KMS-11 (cell line): ENCODE measurements at regions not wholly inside any gene's neighbourhood (a gene's known extent, or its start where the extent isn't known, plus 50 kb on each side); places are given as distances from the start of the nearest gene placed in this dataset.

ENCODE experiments used
- H2AFZ ChIP-seq: fragments of 200-600 bp; sonication (generic); 2 replicates; pipeline ENCODE4 v1.6.1; 2016; ENCODE audit warnings: antibody characterized with exemption, mixed run types, low read depth
- H3K27ac ChIP-seq: fragments of 200-600 bp; sonication (generic); 2 replicates; pipeline ENCODE4 v1.6.1; 2016; ENCODE audit warnings: mild to moderate bottlenecking, mixed run types
- H3K27me3 ChIP-seq: fragments of 200-600 bp; sonication (generic); 2 replicates; pipeline ENCODE4 v1.6.1; 2017; ENCODE audit warnings: mild to moderate bottlenecking, low read depth, mixed run types, moderate library complexity; ENCODE audit not compliant: insufficient read depth
- H3K36me3 ChIP-seq: fragments of 200-600 bp; sonication (generic); 2 replicates; pipeline ENCODE4 v1.6.1; 2017; ENCODE audit warnings: mild to moderate bottlenecking, mixed run types; ENCODE audit not compliant: insufficient read depth
- H3K4me1 ChIP-seq: fragments of 200-600 bp; sonication (generic); 2 replicates; pipeline ENCODE4 v1.6.1; 2016; ENCODE audit warnings: mild to moderate bottlenecking, low read depth, mixed run types; ENCODE audit not compliant: poor library complexity, severe bottlenecking
- H3K4me2 ChIP-seq: fragments of 200-600 bp; sonication (generic); 2 replicates; pipeline ENCODE4 v1.7.0; 2016; ENCODE audit warnings: mild to moderate bottlenecking, mixed run types
- H3K4me3 ChIP-seq: fragments of 200-600 bp; sonication (generic); IDR thresholded peaks from 2 replicates; pipeline ENCODE4 v1.6.1; 2017; ENCODE audit warnings: low read depth, low read length, mixed read lengths; ENCODE audit not compliant: insufficient read depth
- H3K79me2 ChIP-seq: fragments of 200-600 bp; sonication (generic); 2 replicates; pipeline ENCODE4 v1.6.1; 2016; ENCODE audit warnings: low read depth, mixed run types; ENCODE audit not compliant: insufficient read depth
- H3K9ac ChIP-seq: fragments of 200-600 bp; sonication (generic); 2 replicates; pipeline ENCODE4 v1.6.1; 2016; ENCODE audit warnings: mild to moderate bottlenecking, mixed run types
- H4K20me1 ChIP-seq: fragments of 200-600 bp; sonication (generic); 2 replicates; pipeline ENCODE4 v1.6.1; 2016; ENCODE audit warnings: mild to moderate bottlenecking, mixed run types; ENCODE audit not compliant: insufficient read depth
- CTCF ChIP-seq: fragments of 200-600 bp; sonication (generic); conservative IDR thresholded peaks from 2 replicates; pipeline ENCODE4 v1.6.1; 2017; ENCODE audit warnings: low read depth, mild to moderate bottlenecking, antibody characterized with exemption, low read length, moderate library complexity, mixed read lengths

GRCh38 chr5:175021841-175022625 is 297.7 kb downstream of the MSX2 start:
- Histone ChIP-seq H2AFZ (no peak overlapping the region), H3K4me3 (no peak overlapping the region), H3K27me3 (no peaks in the 10 kb centered on the region), H3K9ac (no peak overlapping the region), H3K4me1 (no peaks in the 10 kb centered on the region), H3K36me3 (no peaks in the 10 kb centered on the region), H3K27ac (no peak overlapping the region), H3K79me2 (no peaks in the 10 kb centered on the region), H3K4me2 (no peak overlapping the region), H4K20me1 (no peaks in the 10 kb centered on the region)
- no peak for TF ChIP-seq CTCF

- Histone ChIP-seq H2AFZ (no peak overlapping the region), H3K9ac (no peak overlapping the region), H3K79me2 (no peaks in the 10 kb centered on the region), H3K27me3 (no peaks in the 10 kb centered on the region), H3K36me3 (no peaks in the 10 kb centered on the region), H4K20me1 (no peaks in the 10 kb centered on the region), H3K4me1 (no peaks in the 10 kb centered on the region), H3K27ac (no peak overlapping the region), H3K4me3 (no peak overlapping the region), H3K4me2 (no peak overlapping the region)
- TF ChIP-seq CTCF, result no peak
These were observed 296.9 kb downstream of the MSX2 start for GRCh38 chr5:175021321-175021720.

DNA sequence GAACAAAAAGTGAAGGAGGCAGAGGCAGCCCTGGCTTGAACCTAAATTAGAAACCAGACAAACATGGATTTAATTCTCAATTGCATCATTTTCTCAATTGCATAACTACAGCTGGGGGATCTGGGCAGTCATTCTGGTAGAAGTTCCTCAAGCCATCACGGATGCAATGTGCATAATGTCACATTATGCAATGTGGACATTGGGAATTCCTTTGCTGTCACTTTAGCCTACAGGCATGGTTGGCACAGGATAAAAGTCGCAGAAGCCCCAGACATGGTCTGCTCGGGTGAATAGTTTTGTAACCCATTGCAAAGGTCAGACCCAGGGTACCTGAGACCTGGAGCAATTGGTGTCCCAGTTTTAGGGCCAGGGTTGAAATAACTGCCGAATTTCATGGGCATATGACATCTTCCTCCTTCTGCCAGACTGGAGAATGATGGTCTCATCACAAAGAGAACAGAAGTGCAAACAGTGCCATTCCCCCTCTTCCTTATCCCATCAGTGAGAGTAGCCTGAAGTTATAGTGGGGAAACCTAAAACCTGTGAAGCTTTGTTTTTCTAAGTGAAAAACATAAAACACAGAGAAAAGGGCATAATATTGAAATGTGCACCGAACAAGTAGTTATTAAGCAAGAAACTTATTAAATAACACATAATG is 290.8 kb downstream of the MSX2 start:
- Histone ChIP-seq H2AFZ (no peak overlapping the region), H3K4me1 (no peaks in the 10 kb centered on the region), H3K27ac (no peak overlapping the region), H3K27me3 (no peaks in the 10 kb centered on the region), H4K20me1 (no peaks in the 10 kb centered on the region), H3K36me3 (no peaks in the 10 kb centered on the region), H3K4me3 (no peak overlapping the region), H3K4me2 (no peak overlapping the region), H3K9ac (no peak overlapping the region), H3K79me2 (no peaks in the 10 kb centered on the region)
- no peak for TF ChIP-seq CTCF

- H2AFZ ChIP-seq, result no peak overlapping the region
- no peaks in the 10 kb centered on the region for H4K20me1 ChIP-seq
- no peaks in the 10 kb centered on the region for H3K27me3 ChIP-seq
- no peaks in the 10 kb centered on the region for H3K36me3 ChIP-seq
- no peaks in the 10 kb centered on the region for H3K79me2 ChIP-seq
- no peak overlapping the region for H3K27ac ChIP-seq
- no peak for TF ChIP-seq CTCF
- no peak overlapping the region for H3K4me3 ChIP-seq
- H3K4me2 ChIP-seq, result no peak overlapping the region
- no peaks in the 10 kb centered on the region for H3K4me1 ChIP-seq
- no peak overlapping the region for H3K9ac ChIP-seq
These were observed 288.9 kb downstream of the MSX2 start for GRCh38 chr5:175013251-175013650.
